Smooth muscle cell (in vitro differentiated cells): ENCODE measurements at regions not wholly inside any gene's neighbourhood (a gene's known extent, or its start where the extent isn't known, plus 50 kb on each side); places are given as distances from the start of the nearest gene placed in this dataset.

ENCODE experiments used
- DNase-seq: peaks from one replicate; lab custom pipeline; 2025; ENCODE audit not compliant: unreplicated experiment; lab: John Stamatoyannopoulos, UW
- H2AFZ ChIP-seq: fragments of 200-600 bp; sonication (generic); 2 replicates; pipeline ENCODE4 v1.6.0; 2016; ENCODE audit warnings: antibody characterized with exemption, low read depth, mild to moderate bottlenecking
- H3F3A ChIP-seq: fragments of 200-600 bp; sonication (generic); 2 replicates; pipeline ENCODE4 v1.6.0; 2017; ENCODE audit warnings: antibody characterized with exemption, low read depth
- H3K27ac ChIP-seq: fragments of 200-600 bp; sonication (generic); 2 replicates; pipeline ENCODE4 v1.5.1; 2016; ENCODE audit warnings: low read depth, mild to moderate bottlenecking
- H3K27me3 ChIP-seq: fragments of 200-600 bp; sonication (generic); 2 replicates; pipeline ENCODE4 v1.6.1; 2016; ENCODE audit warnings: low read depth, mild to moderate bottlenecking
- H3K36me3 ChIP-seq: fragments of 200-600 bp; sonication (generic); 2 replicates; pipeline ENCODE4 v1.5.1; 2016; ENCODE audit warnings: low read depth
- H3K4me1 ChIP-seq: fragments of 200-600 bp; sonication (generic); 2 replicates; pipeline ENCODE4 v1.5.1; 2016; ENCODE audit warnings: low read depth
- H3K4me2 ChIP-seq: fragments of 200-600 bp; sonication (generic); 2 replicates; pipeline ENCODE4 v1.6.0; 2016; ENCODE audit warnings: mild to moderate bottlenecking
- H3K4me3 ChIP-seq: fragments of 200-600 bp; sonication (generic); 2 replicates; pipeline ENCODE4 v1.5.1; 2016; ENCODE audit warnings: mild to moderate bottlenecking
- H3K79me2 ChIP-seq: fragments of 200-600 bp; sonication (generic); 2 replicates; pipeline ENCODE4 v1.6.0; 2016; ENCODE audit warnings: low read depth, mild to moderate bottlenecking
- H3K9ac ChIP-seq: fragments of 200-600 bp; sonication (generic); 2 replicates; pipeline ENCODE4 v1.6.0; 2016; ENCODE audit warnings: low read depth
- H3K9me3 ChIP-seq: fragments of 200-600 bp; sonication (generic); replicated peaks from 2 replicates; pipeline ENCODE4 v1.5.1; 2016; ENCODE audit warnings: low read depth
- H4K20me1 ChIP-seq: fragments of 200-600 bp; sonication (generic); 2 replicates; pipeline ENCODE4 v1.6.0; 2016; ENCODE audit warnings: low read depth
- CTCF ChIP-seq: fragments of 200-600 bp; sonication (generic); IDR thresholded peaks from 2 replicates; pipeline ENCODE4 v1.5.1; 2017; ENCODE audit warnings: borderline replicate concordance, mild to moderate bottlenecking, antibody characterized with exemption; ENCODE audit not compliant: insufficient read depth, poor library complexity, severe bottlenecking
- WGBS: methylation state at CpG from one replicate; pipeline ENCODE4 v1.1.7; 2016; ENCODE audit warnings: low lambda C conversion rate; 5-methylcytosine and 5-hydroxymethylcytosine counted together

DNA sequence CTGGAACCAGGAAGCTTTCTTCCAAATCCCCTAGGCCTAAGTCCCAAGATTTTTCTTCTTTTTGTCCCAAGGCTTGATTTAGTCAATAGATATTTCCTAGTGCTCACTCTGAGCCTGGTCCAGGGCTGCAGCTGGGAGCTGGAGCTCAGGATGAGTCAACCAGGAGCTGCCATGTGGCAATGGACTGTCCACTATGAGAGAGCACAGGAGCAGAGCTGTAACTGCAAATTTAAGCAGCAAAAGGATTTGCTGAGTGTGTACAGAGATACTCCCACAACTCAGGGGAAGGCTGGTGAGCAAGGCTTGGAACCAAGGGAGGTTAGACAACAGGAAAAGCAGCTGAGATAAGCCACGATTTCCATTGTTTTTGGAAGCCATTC is 92.1 kb upstream of the CXCL12 start:
- Histone ChIP-seq H3K36me3 (no peaks in the 10 kb centered on the region), H3F3A (no peaks in the 10 kb centered on the region), H3K4me1 (no peaks in the 10 kb centered on the region), H3K9me3 (no peaks in the 10 kb centered on the region), H3K4me2 (no peak overlapping the region), H3K27ac (no peak overlapping the region), H3K9ac (no peak overlapping the region), H3K4me3 (no peak overlapping the region), H4K20me1 (no peaks in the 10 kb centered on the region), H3K79me2 (no peaks in the 10 kb centered on the region), H2AFZ (no peak overlapping the region), H3K27me3 (no peaks in the 10 kb centered on the region)
- TF ChIP-seq CTCF, result no peak
- 30% methylated on average over 1 of the region's 1 CpG for WGBS
- DNase-seq, result no peak

DNA sequence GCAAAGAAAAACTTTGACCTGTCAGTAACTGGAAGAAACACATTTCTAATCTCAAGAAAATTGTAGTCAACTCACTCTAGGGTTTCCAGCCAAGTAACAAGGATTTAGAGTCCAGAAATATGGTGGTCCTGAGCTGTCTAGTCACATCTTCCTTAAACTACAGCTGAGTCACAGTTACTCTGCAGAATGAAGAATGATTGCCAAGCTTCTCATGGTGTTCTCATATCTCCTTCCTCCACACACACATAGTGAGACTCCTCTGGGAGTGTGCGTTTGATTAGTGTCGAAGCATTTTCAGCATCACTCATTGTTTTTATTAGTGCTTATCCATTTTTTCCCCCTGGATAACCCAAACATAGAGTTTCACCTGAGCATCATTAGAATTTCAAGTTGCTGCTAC is 93.1 kb upstream of the CXCL12 start:
- Histone ChIP-seq H3K4me3 (no peak overlapping the region), H3K4me1 (no peaks in the 10 kb centered on the region), H3K27ac (no peak overlapping the region), H3K36me3 (no peaks in the 10 kb centered on the region), H3K9ac (no peak overlapping the region), H3F3A (no peaks in the 10 kb centered on the region), H3K79me2 (no peaks in the 10 kb centered on the region), H3K4me2 (no peak overlapping the region), H4K20me1 (no peaks in the 10 kb centered on the region), H2AFZ (no peak overlapping the region), H3K27me3 (no peaks in the 10 kb centered on the region), H3K9me3 (no peaks in the 10 kb centered on the region)
- no peak for DNase-seq
- WGBS, result 93% methylated on average over 2 of the region's 2 CpGs
- TF ChIP-seq CTCF, result no peak

DNA sequence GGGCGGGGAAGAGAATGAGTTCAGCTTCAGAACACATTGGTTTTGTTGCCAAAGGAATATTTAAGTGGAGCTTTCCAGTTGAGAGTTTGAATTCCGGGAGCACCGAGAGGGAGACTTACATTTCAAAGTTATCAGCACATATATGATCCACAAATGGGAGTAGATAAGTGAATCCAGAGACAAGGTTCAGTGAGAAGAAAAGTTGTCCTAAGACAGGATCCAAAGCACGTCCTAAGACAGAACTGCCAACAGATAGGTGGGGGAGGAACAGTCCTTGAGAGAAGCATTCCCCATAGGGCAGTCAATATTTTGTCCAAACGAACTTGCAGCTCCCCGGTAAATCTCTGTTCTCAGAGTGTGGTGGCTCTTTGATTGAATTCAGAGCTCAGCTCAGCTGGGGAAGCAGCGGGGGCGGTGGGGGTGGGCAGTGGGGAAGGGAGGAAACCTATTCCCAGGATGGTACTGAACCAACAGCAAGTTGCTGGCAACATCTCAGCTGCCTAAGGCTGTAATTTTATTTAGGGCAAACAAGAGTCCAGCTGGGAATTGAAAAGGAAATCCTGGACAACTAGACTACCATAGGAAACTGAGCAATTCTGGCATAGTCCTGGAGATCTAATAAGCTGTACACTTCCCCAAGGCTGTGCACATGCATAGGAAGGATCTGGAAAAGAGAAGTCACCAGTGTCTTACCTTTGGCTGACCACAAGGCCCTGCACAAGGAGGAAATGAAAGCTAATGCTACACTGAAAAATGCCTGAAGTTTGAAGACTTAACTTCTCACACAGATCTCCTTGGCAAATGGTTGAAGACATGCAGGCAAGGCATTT is 94.2 kb upstream of the CXCL12 start:
- Histone ChIP-seq H3K4me3 (no peak overlapping the region), H3K4me1 (no peaks in the 10 kb centered on the region), H3F3A (no peaks in the 10 kb centered on the region), H3K4me2 (no peak overlapping the region), H3K27me3 (no peaks in the 10 kb centered on the region), H3K27ac (no peak overlapping the region), H2AFZ (no peak overlapping the region), H3K9ac (no peak overlapping the region), H3K79me2 (no peaks in the 10 kb centered on the region), H3K36me3 (no peaks in the 10 kb centered on the region), H3K9me3 (no peaks in the 10 kb centered on the region), H4K20me1 (no peaks in the 10 kb centered on the region)
- no peak for DNase-seq
- 85% methylated on average over 8 of the region's 8 CpGs for WGBS
- no peak for TF ChIP-seq CTCF

DNA sequence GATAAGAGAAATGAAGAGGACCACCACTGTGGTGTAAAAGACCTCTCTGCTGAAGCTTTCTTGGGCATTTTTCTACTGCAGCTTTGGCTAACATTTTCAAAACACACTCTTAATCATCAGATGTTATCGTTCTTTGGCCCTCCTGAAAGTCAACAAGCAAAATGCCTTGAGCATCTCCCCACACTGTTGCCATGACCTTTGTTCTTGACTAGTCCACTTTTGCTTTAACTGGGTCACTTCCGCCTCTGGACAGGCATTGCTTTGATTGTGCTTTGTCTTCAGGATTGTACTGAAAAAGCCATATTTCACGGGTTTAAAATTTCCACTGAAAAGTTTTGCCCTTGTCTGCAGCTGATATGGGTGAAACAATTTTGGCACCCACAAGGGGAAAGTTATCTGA is 107.8 kb upstream of the CXCL12 start:
- no peak overlapping the region for H3K27ac ChIP-seq
- H3F3A ChIP-seq, result no peaks in the 10 kb centered on the region
- H3K79me2 ChIP-seq, result no peaks in the 10 kb centered on the region
- H2AFZ ChIP-seq, result no peak overlapping the region
- no peak overlapping the region for H3K4me3 ChIP-seq
- no peaks in the 10 kb centered on the region for H3K4me1 ChIP-seq
- H3K4me2 ChIP-seq, result no peak overlapping the region
- H3K27me3 ChIP-seq, result no peaks in the 10 kb centered on the region
- DNase-seq, result no peak
- no peaks in the 10 kb centered on the region for H3K9me3 ChIP-seq
- no peaks in the 10 kb centered on the region for H3K36me3 ChIP-seq
- no peaks in the 10 kb centered on the region for H4K20me1 ChIP-seq
- no peak for TF ChIP-seq CTCF
- 59% methylated on average over 3 of the region's 3 CpGs for WGBS
- H3K9ac ChIP-seq, result no peak overlapping the region
